ENCODE measurements at regions not wholly inside any gene's neighbourhood (a gene's known extent, or its start where the extent isn't known, plus 50 kb on each side); places are given as distances from the start of the nearest gene placed in this dataset.

GRCh38 chr16:22659933-22660332 lies 149.2 kb downstream of the NPIPB5 start:
- TF ChIP-seq CTCF (IDR thresholded peaks at IDR 0.05; ENCODE audit: extremely low read depth in 1 of 2, insufficient read depth in 1 of 2, low read depth in 1 of 2, low read length in 2 of 2) (no peak), POLR2A (IDR thresholded peaks at IDR 0.05; ENCODE audit: low read depth, low read length) (no peak), EZH2 (IDR thresholded peaks at IDR 0.05; ENCODE audit: borderline replicate concordance, low read depth, low read length, severe bottlenecking) (no peak), POLR2AphosphoS5 (IDR thresholded peaks at IDR 0.05; ENCODE audit: insufficient read depth, low read depth, low read length) (no peak), MAX (IDR thresholded peaks at IDR 0.05; ENCODE audit: insufficient read depth, insufficient read length) (no peak)

All from endothelial cell of umbilical vein (primary cell).